ENCODE measurements at regions not wholly inside any gene's neighbourhood (a gene's known extent, or its start where the extent isn't known, plus 50 kb on each side); places are given as distances from the start of the nearest gene placed in this dataset.

GRCh38 chr1:5595531-5596170 is 396.6 kb downstream of the NPHP4 start:
- TF ChIP-seq CTCF (IDR thresholded peaks at IDR 0.05): no peak
- no peak for TF ChIP-seq POLR2A (IDR thresholded peaks at IDR 0.05)

All from heart left ventricle (tissue), 13 donors.